H9 (cell line): ENCODE measurements at regions not wholly inside any gene's neighbourhood (a gene's known extent, or its start where the extent isn't known, plus 50 kb on each side); places are given as distances from the start of the nearest gene placed in this dataset.

ENCODE experiments used
- DNase-seq: peaks from one replicate; pipeline ENCODE4 v3.0.0-alpha.2; 2017
- H2AFZ ChIP-seq: one replicate; pipeline ENCODE4 v1.6.1; 2013; ENCODE audit warnings: mild to moderate bottlenecking, low read length, control low read depth, moderate library complexity
- H2AK5ac ChIP-seq: 2 replicates; pipeline ENCODE4 v1.6.1; 2013; ENCODE audit warnings: low read length, control low read depth, mixed read lengths; ENCODE audit not compliant: insufficient read length
- H2BK120ac ChIP-seq: one replicate; pipeline ENCODE4 v1.6.1; 2013; ENCODE audit warnings: low read depth, mild to moderate bottlenecking, low read length, control low read depth, inconsistent platforms; ENCODE audit not compliant: poor library complexity, severe bottlenecking
- H2BK12ac ChIP-seq: 2 replicates; pipeline ENCODE4 v1.6.1; 2013; ENCODE audit warnings: low read length, control low read depth, mixed read lengths, low read depth; ENCODE audit not compliant: insufficient read length
- H2BK15ac ChIP-seq: 2 replicates; pipeline ENCODE4 v1.6.1; 2013; ENCODE audit warnings: low read depth, low read length, control low read depth
- H2BK20ac ChIP-seq: one replicate; pipeline ENCODE4 v1.6.1; 2013; ENCODE audit warnings: low read depth, mild to moderate bottlenecking, low read length, control low read depth, inconsistent platforms; ENCODE audit not compliant: poor library complexity, severe bottlenecking
- H2BK5ac ChIP-seq: 2 replicates; pipeline ENCODE4 v1.6.1; 2013; ENCODE audit warnings: low read length, control low read depth, mixed read lengths; ENCODE audit not compliant: insufficient read length
- H3K14ac ChIP-seq: 2 replicates; pipeline ENCODE4 v1.6.1; 2013; ENCODE audit warnings: low read length, control low read depth; ENCODE audit not compliant: insufficient read depth
- H3K18ac ChIP-seq: 2 replicates; pipeline ENCODE4 v1.6.1; 2013; ENCODE audit warnings: low read depth, mild to moderate bottlenecking, mixed read lengths, low read length, control low read depth; ENCODE audit not compliant: insufficient read length
- H3K23ac ChIP-seq: 2 replicates; pipeline ENCODE4 v1.6.1; 2013; ENCODE audit warnings: low read length, control low read depth, mixed read lengths, low read depth; ENCODE audit not compliant: insufficient read length
- H3K23me2 ChIP-seq: 2 replicates; pipeline ENCODE4 v1.6.1; 2013; ENCODE audit warnings: low read depth, mild to moderate bottlenecking, mixed read lengths, low read length, control low read depth; ENCODE audit not compliant: insufficient read length, poor library complexity, severe bottlenecking
- H3K27ac ChIP-seq: 2 replicates; pipeline ENCODE4 v1.5.1; 2013; ENCODE audit warnings: low read length, control low read depth, mixed read lengths, low read depth; ENCODE audit not compliant: insufficient read length
- H3K27me3 ChIP-seq: 2 replicates; pipeline ENCODE4 v1.6.1; 2013; ENCODE audit warnings: low read length, control low read depth, inconsistent platforms; ENCODE audit not compliant: insufficient read depth
- H3K4ac ChIP-seq: 2 replicates; pipeline ENCODE4 v1.6.1; 2013; ENCODE audit warnings: low read depth, mild to moderate bottlenecking, control low read depth, inconsistent platforms, low read length, moderate library complexity
- H3K4me1 ChIP-seq: 2 replicates; pipeline ENCODE4 v1.6.1; 2013; ENCODE audit warnings: low read length, control low read depth, inconsistent platforms; ENCODE audit not compliant: insufficient read depth
- H3K4me2 ChIP-seq: 2 replicates; pipeline ENCODE4 v1.6.1; 2013; ENCODE audit warnings: low read length, control low read depth, mixed read lengths; ENCODE audit not compliant: insufficient read length, insufficient read depth
- H3K56ac ChIP-seq: 2 replicates; pipeline ENCODE4 v1.6.1; 2013; ENCODE audit warnings: low read depth, mild to moderate bottlenecking, mixed read lengths, low read length, control low read depth; ENCODE audit not compliant: insufficient read length
- H3K79me1 ChIP-seq: 2 replicates; pipeline ENCODE4 v1.6.1; 2013; ENCODE audit warnings: low read depth, mild to moderate bottlenecking, moderate library complexity, low read length, control low read depth, inconsistent platforms; ENCODE audit not compliant: insufficient read depth, poor library complexity, severe bottlenecking
- H3K79me2 ChIP-seq: 2 replicates; pipeline ENCODE4 v1.6.1; 2013; ENCODE audit warnings: low read length, control low read depth, inconsistent platforms; ENCODE audit not compliant: insufficient read depth
- H3K9ac ChIP-seq: 2 replicates; pipeline ENCODE4 v1.6.1; 2013; ENCODE audit warnings: low read length, control low read depth, mixed read lengths; ENCODE audit not compliant: insufficient read length; ENCODE audit errors: extremely low read depth
- H3K9me3 ChIP-seq: one replicate; pipeline ENCODE4 v1.6.1; 2013; ENCODE audit warnings: low read depth, low read length, inconsistent platforms; ENCODE audit not compliant: control insufficient read depth
- H3T11ph ChIP-seq: one replicate; pipeline ENCODE4 v1.6.1; 2013; ENCODE audit warnings: mild to moderate bottlenecking, low read length, control low read depth, inconsistent platforms
- H4K20me1 ChIP-seq: one replicate; pipeline ENCODE4 v1.6.1; 2013; ENCODE audit not compliant: control insufficient read depth, insufficient read length, insufficient read depth
- H4K5ac ChIP-seq: 2 replicates; pipeline ENCODE4 v1.6.1; 2013; ENCODE audit warnings: low read depth, mild to moderate bottlenecking, mixed read lengths, low read length, control low read depth; ENCODE audit not compliant: insufficient read length
- H4K8ac ChIP-seq: replicated peaks from 2 replicates; pipeline ENCODE4 v1.6.1; 2013; ENCODE audit warnings: low read length, control low read depth, mixed read lengths, low read depth; ENCODE audit not compliant: insufficient read length
- H4K91ac ChIP-seq: 2 replicates; pipeline ENCODE4 v1.6.1; 2013; ENCODE audit warnings: low read depth, mild to moderate bottlenecking, moderate library complexity, mixed read lengths, low read length, control low read depth; ENCODE audit not compliant: insufficient read length
- H3K27ac Mint-ChIP-seq, 3 experiments: 2 replicates in 2 of 3; 3 replicates in 1 of 3; pipeline ENCODE4 v1.8.0; 2020 to 2021; ENCODE audit warnings: mixed read lengths in 3 of 3, mild to moderate bottlenecking in 1 of 3, moderate library complexity in 1 of 3
- H3K27me3 Mint-ChIP-seq: 2 replicates; pipeline ENCODE4 v1.8.0; 2021; ENCODE audit warnings: low read depth, mild to moderate bottlenecking, moderate library complexity, mixed read lengths
- H3K36me3 Mint-ChIP-seq, 3 experiments: 2 replicates in 2 of 3; 3 replicates in 1 of 3; pipeline ENCODE4 v1.8.0; 2020 to 2021; ENCODE audit warnings: low read depth in 3 of 3, mixed read lengths in 3 of 3; ENCODE audit not compliant: insufficient read depth in 1 of 3
- H3K4me1 Mint-ChIP-seq, 2 experiments: 2 replicates each; pipeline ENCODE4 v1.8.0; 2020; ENCODE audit warnings: mixed read lengths in 2 of 2
- H3K4me3 Mint-ChIP-seq, 2 experiments: 2 replicates in 1 of 2; 3 replicates in 1 of 2; pipeline ENCODE4 v1.8.0; 2020 to 2021; ENCODE audit warnings: mild to moderate bottlenecking in 2 of 2, mixed read lengths in 2 of 2, moderate library complexity in 1 of 2
- H3K9me3 Mint-ChIP-seq, 2 experiments: 2 replicates in 1 of 2; 3 replicates in 1 of 2; pipeline ENCODE4 v1.8.0; 2020; ENCODE audit warnings: mild to moderate bottlenecking in 2 of 2, mixed read lengths in 2 of 2, moderate library complexity in 1 of 2
- CTCF ChIP-seq: fragments of 200-600 bp; sonication (generic); conservative IDR thresholded peaks from 3 replicates; pipeline ENCODE4 v1.8.0; 2021; ENCODE audit warnings: antibody characterized with exemption, mild to moderate bottlenecking
- WGBS: extraction: QIAGEN DNeasy Blood & Tissue Kit; methylation state at CpG from one replicate; pipeline ENCODE4 v1.1.7; 2013; ENCODE audit warnings: missing lambda C conversion rate, low lambda C conversion rate, mixed read lengths; ENCODE audit not compliant: insufficient read length; ENCODE audit errors: extremely low coverage; 5-methylcytosine and 5-hydroxymethylcytosine counted together

- Histone ChIP-seq H3K23ac (no peak overlapping the region), H3K4me1 (peaks cover 4% of the 10 kb centered on the region; the same call in 1 of the 2 replicates), H3K27me3 (no peaks in the 10 kb centered on the region), H2BK5ac (no peak overlapping the region), H3K79me1 (no peaks in the 10 kb centered on the region), H3K4me2 (no peak overlapping the region), H2BK12ac (no peak overlapping the region), H3K18ac (no peak overlapping the region), H2AFZ (no peak overlapping the region), H4K8ac (no peak overlapping the region), H4K5ac (no peak overlapping the region), H2AK5ac (no peak overlapping the region), H3K56ac (no peak overlapping the region), H2BK15ac (no peak overlapping the region), H3K14ac (no peak overlapping the region), H4K20me1 (no peaks in the 10 kb centered on the region), H3K4ac (no peak overlapping the region), H3K79me2 (no peaks in the 10 kb centered on the region), H3K27ac (no peak overlapping the region), H2BK120ac (no peak overlapping the region), H2BK20ac (no peak overlapping the region), H3K23me2 (no peaks in the 10 kb centered on the region), H3T11ph (no peak overlapping the region), H3K9me3 (no peaks in the 10 kb centered on the region), H3K9ac (no peak overlapping the region), H4K91ac (no peak overlapping the region)
- H3K4me1 Mint-ChIP-seq, result peaks cover 49% of the 10 kb centered on the region in 2 experiments
- H3K36me3 Mint-ChIP-seq, result peaks cover 6 to 19% (median 13%) of the 10 kb centered on the region in 3 experiments
- no peaks in the 10 kb centered on the region; the same call in 1 of the 2 replicates for H3K27me3 Mint-ChIP-seq
- TF ChIP-seq CTCF, result no peak
- H3K27ac Mint-ChIP-seq, result peak overlapping the region; percentile 32 to 81 (median 77); a peak in 4 of 7 replicates
- peaks cover 14 to 20% of the 10 kb centered on the region in 2 experiments for H3K9me3 Mint-ChIP-seq
- DNase-seq, result no peak
- no CpG with 5 or more reads among the region's 2 CpGs for WGBS
- peak overlapping the region in 1 of 2 experiments; percentile 34; a peak in 1 of 5 replicates for H3K4me3 Mint-ChIP-seq
Measured at GRCh38 chr16:52117171-52117570, 429.8 kb downstream of the TOX3 start.
